IMR-90 (cell line): ENCODE measurements at regions not wholly inside any gene's neighbourhood (a gene's known extent, or its start where the extent isn't known, plus 50 kb on each side); places are given as distances from the start of the nearest gene placed in this dataset.

Experiments
- ATAC-seq: fragments of 200-7000 bp; cut with Tn5 transposase; 2 replicates; pipeline ENCODE4 v1.9.1; 2020; ENCODE audit warnings: low read depth, mild to moderate bottlenecking, moderate library complexity
- BruUV-seq: library from RNA; stranded (reverse); fragments of 400-500 nt; replicated peaks from 2 replicates; lab custom pipeline; 2021; lab: Mats Ljungman, UMichigan
- CTCF ChIA-PET: fragments of 300-600 bp; formaldehyde crosslinking; extraction: SDS; loops from one replicate; lab custom pipeline; 2021; ENCODE audit warnings: antibody characterized with exemption; lab: Yijun Ruan, JAX
- POLR2A ChIA-PET: fragments of 300-600 bp; sonication (Branson Sonifier 250); formaldehyde crosslinking; loops from one replicate; lab custom pipeline; 2022; ENCODE audit warnings: antibody characterized with exemption; ENCODE audit not compliant: unreplicated experiment; lab: Charles Lee
- DNase-seq: peaks from one replicate; pipeline ENCODE4 v3.0.0; 2013
- H2AFZ ChIP-seq: replicated peaks from 2 replicates; pipeline ENCODE3; 2013; ENCODE audit warnings: low read length, mild to moderate bottlenecking; ENCODE audit not compliant: poor library complexity
- H2AK5ac ChIP-seq: 2 replicates; pipeline ENCODE4 v1.6.1; 2013; ENCODE audit warnings: low read depth, low read length, inconsistent platforms
- H2AK9ac ChIP-seq: replicated peaks from 2 replicates; pipeline ENCODE3; 2013; ENCODE audit warnings: mild to moderate bottlenecking, low read depth, low read length, moderate library complexity; ENCODE audit not compliant: poor library complexity
- H2BK120ac ChIP-seq: 2 replicates; pipeline ENCODE4 v1.6.1; 2013; ENCODE audit warnings: low read depth, low read length, inconsistent platforms
- H2BK15ac ChIP-seq: 3 replicates; pipeline ENCODE4 v1.6.1; 2013; ENCODE audit warnings: low read depth, low read length, inconsistent platforms
- H2BK20ac ChIP-seq: 2 replicates; pipeline ENCODE4 v1.6.1; 2013; ENCODE audit warnings: low read depth, mild to moderate bottlenecking, inconsistent platforms, low read length, moderate library complexity
- H2BK5ac ChIP-seq: 2 replicates; pipeline ENCODE4 v1.6.1; 2013; ENCODE audit warnings: mild to moderate bottlenecking, low read depth, low read length, inconsistent platforms; ENCODE audit not compliant: poor library complexity, severe bottlenecking
- H3K14ac ChIP-seq: replicated peaks from 2 replicates; pipeline ENCODE4 v1.6.1; 2013; ENCODE audit warnings: low read depth, low read length, inconsistent platforms
- H3K18ac ChIP-seq: 2 replicates; pipeline ENCODE4 v1.6.1; 2013; ENCODE audit warnings: low read depth, low read length, control low read depth
- H3K23ac ChIP-seq: 2 replicates; pipeline ENCODE4 v1.6.1; 2013; ENCODE audit warnings: low read depth, low read length, inconsistent platforms
- H3K27ac ChIP-seq: 2 replicates; pipeline ENCODE4 v1.5.1; 2013; ENCODE audit warnings: mild to moderate bottlenecking, control low read depth, low read length; ENCODE audit not compliant: insufficient read depth
- H3K27me3 ChIP-seq: 2 replicates; pipeline ENCODE4 v1.6.1; 2013; ENCODE audit warnings: low read length; ENCODE audit not compliant: control insufficient read depth, insufficient read depth
- H3K36me3 ChIP-seq: 2 replicates; pipeline ENCODE4 v1.6.1; 2013; ENCODE audit warnings: low read length, mixed read lengths; ENCODE audit not compliant: control insufficient read depth, insufficient read depth
- H3K4ac ChIP-seq: 2 replicates; pipeline ENCODE4 v1.6.1; 2013; ENCODE audit warnings: low read depth, low read length, inconsistent platforms
- H3K4me1 ChIP-seq: 2 replicates; pipeline ENCODE4 v1.6.1; 2013; ENCODE audit warnings: low read length, mixed read lengths; ENCODE audit not compliant: control insufficient read depth, insufficient read depth
- H3K4me2 ChIP-seq: 2 replicates; pipeline ENCODE4 v1.6.1; 2013; ENCODE audit warnings: low read depth, mild to moderate bottlenecking, control low read depth, low read length, moderate library complexity
- H3K4me3 ChIP-seq: 2 replicates; pipeline ENCODE4 v1.5.1; 2013; ENCODE audit warnings: low read depth, mild to moderate bottlenecking, control low read depth, low read length, moderate library complexity; ENCODE audit not compliant: insufficient read depth
- H3K56ac ChIP-seq: 2 replicates; pipeline ENCODE4 v1.6.1; 2013; ENCODE audit warnings: low read length, inconsistent platforms; ENCODE audit not compliant: insufficient read depth; ENCODE audit errors: extremely low read depth
- H3K79me1 ChIP-seq, 2 experiments: 2 replicates each; pipeline ENCODE4 v1.6.1; 2013; ENCODE audit warnings: low read length in 2 of 2, inconsistent platforms in 1 of 2, low read depth in 1 of 2
- H3K9ac ChIP-seq: 2 replicates; pipeline ENCODE4 v1.6.1; 2013; ENCODE audit warnings: low read depth, low read length, control low read depth
- H3K9me1 ChIP-seq: 2 replicates; pipeline ENCODE4 v1.6.1; 2013; ENCODE audit warnings: low read length, inconsistent platforms; ENCODE audit not compliant: insufficient read depth
- H3K9me3 ChIP-seq: 2 replicates; pipeline ENCODE4 v1.6.1; 2013; ENCODE audit warnings: low read length; ENCODE audit not compliant: control insufficient read depth, insufficient read depth
- H4K20me1 ChIP-seq: 2 replicates; pipeline ENCODE4 v1.6.1; 2013; ENCODE audit warnings: low read length, inconsistent platforms; ENCODE audit not compliant: insufficient read depth
- H4K5ac ChIP-seq: 2 replicates; pipeline ENCODE4 v1.6.1; 2013; ENCODE audit warnings: mild to moderate bottlenecking, low read depth, low read length, control low read depth
- H4K8ac ChIP-seq, 2 experiments: 2 replicates each; pipeline ENCODE4 v1.6.1; 2013; ENCODE audit warnings: low read depth in 2 of 2, low read length in 2 of 2, control low read depth in 1 of 2, inconsistent platforms in 1 of 2
- H4K91ac ChIP-seq: 2 replicates; pipeline ENCODE4 v1.6.1; 2013; ENCODE audit warnings: low read depth, low read length, inconsistent platforms; ENCODE audit not compliant: insufficient read depth
- BHLHE40 ChIP-seq: fragments of 150-350 bp; IDR thresholded peaks from 2 replicates; pipeline ENCODE4 v1.6.1; 2016; ENCODE audit warnings: mild to moderate bottlenecking, low read depth, low read length
- CEBPB ChIP-seq: IDR thresholded peaks from 2 replicates; pipeline ENCODE4 v1.6.1; 2012; ENCODE audit warnings: low read depth, low read length, improper control_type of control experiment
- CHD1 ChIP-seq: IDR thresholded peaks from 2 replicates; pipeline ENCODE4 v1.6.1; 2012; ENCODE audit warnings: low read depth, low read length, improper control_type of control experiment
- POLR2A ChIP-seq: IDR thresholded peaks from 2 replicates; pipeline ENCODE4 v1.6.1; 2012; ENCODE audit warnings: mild to moderate bottlenecking, low read depth, low read length
- RAD21 ChIP-seq: IDR thresholded peaks from 2 replicates; pipeline ENCODE4 v1.6.1; 2012; ENCODE audit warnings: low read length, improper control_type of control experiment
- RFX5 ChIP-seq: IDR thresholded peaks from 2 replicates; pipeline ENCODE4 v1.8.0; 2012; ENCODE audit warnings: low read depth, mild to moderate bottlenecking, low read length, moderate library complexity
- SMC3 ChIP-seq: fragments of 150-350 bp; IDR thresholded peaks from 2 replicates; pipeline ENCODE4 v1.6.1; 2016; ENCODE audit warnings: low read depth, mild to moderate bottlenecking, antibody characterized with exemption, low read length, moderate library complexity
- WGBS, 2 experiments: methylation state at CpG; one replicate each; pipeline versions ENCODE4 v1.1.5 to v1.1.7; 2013; ENCODE audit warnings: missing lambda C conversion rate in 2 of 2; ENCODE audit not compliant: insufficient read length in 1 of 2; ENCODE audit errors: extremely low coverage in 2 of 2; 5-methylcytosine and 5-hydroxymethylcytosine counted together
- dilution Hi-C: fragments of 300-500 bp; cut with HindIII; formaldehyde crosslinking; loops from one replicate; pipeline ENCODE4 v1.14.3; 2018; ENCODE audit warnings: low sequenced_read_pairs; ENCODE audit not compliant: unreplicated experiment
- in situ Hi-C: fragments of 300-500 bp; cut with MboI; formaldehyde crosslinking; loops from 3 replicates; pipeline ENCODE4 v1.14.3; 2019; ENCODE audit warnings: low sequenced_read_pairs, inconsistent platforms, mixed read lengths
- intact Hi-C: fragments of 100-400 bp; cut with micrococcal nuclease; formaldehyde crosslinking; loops from 2 replicates; pipeline ENCODE4 v1.10.0; 2022
- TF ChIP-seq, protein P1 (sequence below): fragments of 150-350 bp; IDR thresholded peaks from 2 replicates; pipeline ENCODE4 v1.6.1; 2017; ENCODE audit warnings: mild to moderate bottlenecking, antibody characterized with exemption, low read length, low read depth
- TF ChIP-seq, protein P2 (sequence below): conservative IDR thresholded peaks from 2 replicates; pipeline ENCODE4 v1.5.1; 2012; ENCODE audit warnings: mild to moderate bottlenecking, low read depth, low read length, improper control_type of control experiment
- TF ChIP-seq, protein P3 (sequence below): fragments of 150-350 bp; IDR thresholded peaks from 2 replicates; pipeline ENCODE4 v1.6.1; 2016; ENCODE audit warnings: low read depth, mild to moderate bottlenecking, low read length, moderate library complexity, borderline replicate concordance

DNA sequence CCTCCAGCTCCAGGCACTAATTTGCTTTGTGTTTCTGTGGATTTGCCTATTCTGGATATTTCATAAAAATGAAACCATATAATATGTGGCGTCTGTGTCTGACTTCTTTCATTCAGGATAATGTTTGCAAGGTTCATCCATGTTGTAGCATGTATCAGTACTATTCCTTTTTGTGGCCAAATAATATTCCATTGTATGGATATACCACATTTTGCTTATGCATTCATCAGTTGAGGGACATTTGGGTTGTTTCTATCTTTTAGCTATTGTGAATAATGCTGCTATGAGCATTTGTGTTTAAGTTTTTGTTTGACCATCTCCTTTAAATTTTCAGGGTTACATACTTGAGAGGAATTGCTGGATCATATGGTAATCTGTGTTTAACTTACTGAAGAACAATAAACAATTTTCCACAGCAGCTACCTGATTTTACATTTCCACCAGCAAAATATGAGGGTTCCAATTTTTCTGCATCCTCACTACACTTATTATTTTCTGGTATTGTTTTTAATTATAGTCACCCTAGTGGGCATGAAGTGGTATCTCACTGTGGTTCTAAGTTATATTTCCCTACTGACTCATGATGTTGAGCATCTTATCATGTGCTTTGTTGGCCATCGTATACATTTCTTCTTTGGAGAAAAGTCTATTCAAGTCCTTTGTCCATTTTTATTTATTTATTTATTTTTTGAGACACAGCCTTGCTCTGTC is 63.9 kb downstream of the GCNT4 start:
- Histone ChIP-seq H3K56ac (no peak overlapping the region), H2AK9ac (no peak overlapping the region), H3K4me1 (no peaks in the 10 kb centered on the region), H3K18ac (no peak overlapping the region), H2BK120ac (no peak overlapping the region), H2BK5ac (no peak overlapping the region), H3K23ac (no peak overlapping the region), H4K8ac (no peak overlapping the region), H3K4me3 (no peak overlapping the region), H3K79me1 (no peaks in the 10 kb centered on the region), H4K20me1 (no peaks in the 10 kb centered on the region), H3K4ac (no peak overlapping the region), H3K14ac (no peak overlapping the region), H3K9me3 (no peaks in the 10 kb centered on the region), H3K9me1 (no peaks in the 10 kb centered on the region), H4K5ac (no peak overlapping the region), H2BK20ac (no peak overlapping the region), H2BK15ac (no peak overlapping the region), H3K9ac (no peak overlapping the region), H3K4me2 (no peak overlapping the region), H3K27ac (no peak overlapping the region), H2AK5ac (no peak overlapping the region), H2AFZ (no peak overlapping the region), H3K36me3 (no peaks in the 10 kb centered on the region), H4K91ac (no peak overlapping the region), H3K27me3 (peaks cover 1% of the 10 kb centered on the region; the same call in 1 of the 2 replicates)
- in situ Hi-C loops (no loop called here), dilution Hi-C loops (no loop called here), intact Hi-C loops (no loop called here)
- WGBS, 2 experiments: no CpG with 5 or more reads among the region's 2 CpGs
- no TSS peak for BruUV-seq
- no peak for TF ChIP-seq RFX5
- TF ChIP-seq CEBPB: no peak
- no peak for TF ChIP-seq BHLHE40
- TF ChIP-seq, protein P1, sequence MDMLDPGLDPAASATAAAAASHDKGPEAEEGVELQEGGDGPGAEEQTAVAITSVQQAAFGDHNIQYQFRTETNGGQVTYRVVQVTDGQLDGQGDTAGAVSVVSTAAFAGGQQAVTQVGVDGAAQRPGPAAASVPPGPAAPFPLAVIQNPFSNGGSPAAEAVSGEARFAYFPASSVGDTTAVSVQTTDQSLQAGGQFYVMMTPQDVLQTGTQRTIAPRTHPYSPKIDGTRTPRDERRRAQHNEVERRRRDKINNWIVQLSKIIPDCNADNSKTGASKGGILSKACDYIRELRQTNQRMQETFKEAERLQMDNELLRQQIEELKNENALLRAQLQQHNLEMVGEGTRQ: no peak
- TF ChIP-seq RAD21: no peak
- TF ChIP-seq, protein P2, sequence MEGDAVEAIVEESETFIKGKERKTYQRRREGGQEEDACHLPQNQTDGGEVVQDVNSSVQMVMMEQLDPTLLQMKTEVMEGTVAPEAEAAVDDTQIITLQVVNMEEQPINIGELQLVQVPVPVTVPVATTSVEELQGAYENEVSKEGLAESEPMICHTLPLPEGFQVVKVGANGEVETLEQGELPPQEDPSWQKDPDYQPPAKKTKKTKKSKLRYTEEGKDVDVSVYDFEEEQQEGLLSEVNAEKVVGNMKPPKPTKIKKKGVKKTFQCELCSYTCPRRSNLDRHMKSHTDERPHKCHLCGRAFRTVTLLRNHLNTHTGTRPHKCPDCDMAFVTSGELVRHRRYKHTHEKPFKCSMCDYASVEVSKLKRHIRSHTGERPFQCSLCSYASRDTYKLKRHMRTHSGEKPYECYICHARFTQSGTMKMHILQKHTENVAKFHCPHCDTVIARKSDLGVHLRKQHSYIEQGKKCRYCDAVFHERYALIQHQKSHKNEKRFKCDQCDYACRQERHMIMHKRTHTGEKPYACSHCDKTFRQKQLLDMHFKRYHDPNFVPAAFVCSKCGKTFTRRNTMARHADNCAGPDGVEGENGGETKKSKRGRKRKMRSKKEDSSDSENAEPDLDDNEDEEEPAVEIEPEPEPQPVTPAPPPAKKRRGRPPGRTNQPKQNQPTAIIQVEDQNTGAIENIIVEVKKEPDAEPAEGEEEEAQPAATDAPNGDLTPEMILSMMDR: no peak
- TF ChIP-seq POLR2A: no peak
- no peak for TF ChIP-seq SMC3
- TF ChIP-seq CHD1: no peak
- TF ChIP-seq, protein P3, sequence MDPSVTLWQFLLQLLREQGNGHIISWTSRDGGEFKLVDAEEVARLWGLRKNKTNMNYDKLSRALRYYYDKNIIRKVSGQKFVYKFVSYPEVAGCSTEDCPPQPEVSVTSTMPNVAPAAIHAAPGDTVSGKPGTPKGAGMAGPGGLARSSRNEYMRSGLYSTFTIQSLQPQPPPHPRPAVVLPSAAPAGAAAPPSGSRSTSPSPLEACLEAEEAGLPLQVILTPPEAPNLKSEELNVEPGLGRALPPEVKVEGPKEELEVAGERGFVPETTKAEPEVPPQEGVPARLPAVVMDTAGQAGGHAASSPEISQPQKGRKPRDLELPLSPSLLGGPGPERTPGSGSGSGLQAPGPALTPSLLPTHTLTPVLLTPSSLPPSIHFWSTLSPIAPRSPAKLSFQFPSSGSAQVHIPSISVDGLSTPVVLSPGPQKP: no peak
- ChIA-PET POLR2A (no interaction called here), CTCF (interaction anchor here (1.3 kb wide), 1 partner anchor 28 kb away, joined by 5 read pairs; no protein-coding TSS in a partner anchor)
- ATAC-seq (no peak), DNase-seq (no peak)
